VCaP (cell line): ENCODE measurements at regions not wholly inside any gene's neighbourhood (a gene's known extent, or its start where the extent isn't known, plus 50 kb on each side); places are given as distances from the start of the nearest gene placed in this dataset.

Source experiments
- H3K27ac ChIP-seq: fragments of 450-650 bp; 2 replicates; pipeline ENCODE4 v1.5.1; 2017
- TF ChIP-seq, protein P1 (sequence below): fragments of 450-650 bp; conservative IDR thresholded peaks from 2 replicates; pipeline ENCODE4 v1.5.1; 2017; ENCODE audit warnings: mild to moderate bottlenecking, moderate library complexity

DNA sequence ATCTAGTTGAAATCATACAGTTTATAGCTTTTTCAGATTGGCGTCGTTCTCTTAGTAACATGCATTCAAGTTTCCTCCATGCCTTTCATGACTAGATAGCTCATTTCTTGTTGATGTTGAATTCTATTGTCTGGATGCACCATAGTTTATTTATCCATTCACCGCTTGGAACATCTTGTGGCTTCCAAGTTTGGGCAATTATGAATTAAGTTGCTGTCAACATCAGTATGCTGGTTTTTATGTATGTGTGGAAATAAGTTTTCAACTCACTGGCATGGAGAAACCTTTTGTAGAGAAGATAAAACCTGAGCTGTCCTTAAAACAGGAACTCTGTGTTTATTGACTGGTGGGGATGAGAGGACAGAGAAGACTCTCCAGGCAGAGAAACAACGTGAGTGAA, 248.0 kb downstream of the CDC5L start:
- H3K27ac ChIP-seq: no peak overlapping the region

DNA sequence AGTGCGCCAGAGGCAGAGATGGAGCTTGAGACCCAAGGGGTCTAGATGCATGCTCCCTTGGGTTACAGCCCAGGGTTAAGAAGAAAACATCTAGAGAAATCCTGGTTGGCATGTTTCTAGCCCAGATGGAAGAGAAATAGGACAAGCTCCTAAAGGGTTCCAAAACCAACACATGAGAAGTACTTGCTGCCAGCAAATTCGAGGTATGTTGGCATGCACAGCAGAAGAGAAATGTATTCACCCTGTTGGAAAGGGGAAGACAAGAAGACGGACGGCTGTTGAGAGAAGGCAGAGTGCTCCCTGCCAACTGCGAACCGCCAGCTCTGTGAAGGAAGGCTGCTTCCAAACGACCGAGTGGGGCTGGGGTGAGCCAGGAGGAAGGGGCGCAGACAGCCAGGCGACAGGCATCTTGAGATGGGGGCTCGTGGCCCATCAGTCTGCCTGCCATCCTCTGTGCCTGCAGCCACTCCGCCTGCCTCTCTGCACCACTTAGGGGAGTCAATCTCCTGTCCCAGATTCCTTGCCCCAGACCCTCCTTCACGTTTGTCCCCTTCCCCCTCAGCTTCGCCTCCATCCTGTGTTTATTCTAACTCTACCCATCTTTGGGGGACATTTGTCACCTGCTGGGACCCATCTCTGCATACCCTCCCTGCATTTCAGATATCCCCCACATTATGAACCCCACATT, 249.2 kb downstream of the CDC5L start:
- no peak overlapping the region for H3K27ac ChIP-seq
- TF ChIP-seq, protein P1, sequence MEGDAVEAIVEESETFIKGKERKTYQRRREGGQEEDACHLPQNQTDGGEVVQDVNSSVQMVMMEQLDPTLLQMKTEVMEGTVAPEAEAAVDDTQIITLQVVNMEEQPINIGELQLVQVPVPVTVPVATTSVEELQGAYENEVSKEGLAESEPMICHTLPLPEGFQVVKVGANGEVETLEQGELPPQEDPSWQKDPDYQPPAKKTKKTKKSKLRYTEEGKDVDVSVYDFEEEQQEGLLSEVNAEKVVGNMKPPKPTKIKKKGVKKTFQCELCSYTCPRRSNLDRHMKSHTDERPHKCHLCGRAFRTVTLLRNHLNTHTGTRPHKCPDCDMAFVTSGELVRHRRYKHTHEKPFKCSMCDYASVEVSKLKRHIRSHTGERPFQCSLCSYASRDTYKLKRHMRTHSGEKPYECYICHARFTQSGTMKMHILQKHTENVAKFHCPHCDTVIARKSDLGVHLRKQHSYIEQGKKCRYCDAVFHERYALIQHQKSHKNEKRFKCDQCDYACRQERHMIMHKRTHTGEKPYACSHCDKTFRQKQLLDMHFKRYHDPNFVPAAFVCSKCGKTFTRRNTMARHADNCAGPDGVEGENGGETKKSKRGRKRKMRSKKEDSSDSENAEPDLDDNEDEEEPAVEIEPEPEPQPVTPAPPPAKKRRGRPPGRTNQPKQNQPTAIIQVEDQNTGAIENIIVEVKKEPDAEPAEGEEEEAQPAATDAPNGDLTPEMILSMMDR: no peak

More for the DNA sequence above, 248.0 kb downstream of the CDC5L start:
- TF ChIP-seq, protein P1: no peak

DNA sequence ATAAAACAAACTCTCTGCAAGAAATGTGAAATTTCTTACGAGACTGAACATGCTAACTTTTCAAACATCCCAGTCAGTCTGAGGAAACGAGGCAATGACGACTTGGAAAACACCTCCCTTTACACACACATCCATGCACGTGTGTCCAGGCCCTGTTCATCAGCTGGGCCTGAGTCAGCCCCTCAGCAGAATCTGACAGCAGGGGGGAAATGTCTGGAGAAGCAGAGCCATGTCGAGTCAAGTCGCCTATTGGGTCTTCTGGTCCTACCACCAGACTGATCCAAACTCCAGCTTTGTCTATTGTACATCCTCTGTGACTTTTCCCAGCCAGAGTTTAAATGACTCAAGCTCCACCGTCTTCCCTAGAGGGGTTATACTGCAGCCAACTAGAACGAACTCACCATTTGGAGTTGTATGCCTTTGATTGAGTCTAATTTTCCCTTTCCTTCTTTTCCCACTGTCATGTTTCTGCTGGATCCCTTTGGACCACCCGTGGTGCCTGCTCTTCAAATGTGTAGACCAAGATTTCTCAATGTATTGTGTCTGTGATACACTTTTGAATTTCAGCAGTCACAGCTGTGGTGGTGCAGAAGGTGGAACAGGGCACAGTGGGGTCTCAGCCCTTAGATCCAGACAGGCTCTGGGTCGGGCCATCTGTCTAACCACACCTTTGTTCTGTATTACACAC, 254.0 kb downstream of the CDC5L start:
- TF ChIP-seq, protein P1: no peak
- peak overlapping the region; percentile 68; the same call in 1 of the 2 replicates for H3K27ac ChIP-seq

DNA sequence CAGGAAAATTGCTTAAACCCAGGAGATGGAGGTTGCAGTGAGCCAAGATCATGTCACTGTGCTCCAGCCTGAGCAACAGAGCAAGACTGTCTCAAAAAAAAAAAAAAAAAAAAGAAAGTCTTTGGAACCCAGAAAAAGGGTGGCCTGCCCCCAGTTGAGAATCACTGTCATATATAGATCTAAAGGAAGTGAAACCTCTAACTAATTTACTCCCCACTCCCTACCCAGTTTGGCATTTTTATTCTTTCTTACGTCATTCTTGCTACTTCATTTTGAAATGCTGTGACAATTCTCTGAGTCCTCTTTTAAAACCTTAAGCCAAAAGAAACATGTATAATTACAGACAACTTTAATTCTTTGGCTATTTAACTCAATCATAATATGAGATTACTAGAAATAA, 254.8 kb downstream of the CDC5L start:
- TF ChIP-seq, protein P1: no peak
- no peak overlapping the region for H3K27ac ChIP-seq

DNA sequence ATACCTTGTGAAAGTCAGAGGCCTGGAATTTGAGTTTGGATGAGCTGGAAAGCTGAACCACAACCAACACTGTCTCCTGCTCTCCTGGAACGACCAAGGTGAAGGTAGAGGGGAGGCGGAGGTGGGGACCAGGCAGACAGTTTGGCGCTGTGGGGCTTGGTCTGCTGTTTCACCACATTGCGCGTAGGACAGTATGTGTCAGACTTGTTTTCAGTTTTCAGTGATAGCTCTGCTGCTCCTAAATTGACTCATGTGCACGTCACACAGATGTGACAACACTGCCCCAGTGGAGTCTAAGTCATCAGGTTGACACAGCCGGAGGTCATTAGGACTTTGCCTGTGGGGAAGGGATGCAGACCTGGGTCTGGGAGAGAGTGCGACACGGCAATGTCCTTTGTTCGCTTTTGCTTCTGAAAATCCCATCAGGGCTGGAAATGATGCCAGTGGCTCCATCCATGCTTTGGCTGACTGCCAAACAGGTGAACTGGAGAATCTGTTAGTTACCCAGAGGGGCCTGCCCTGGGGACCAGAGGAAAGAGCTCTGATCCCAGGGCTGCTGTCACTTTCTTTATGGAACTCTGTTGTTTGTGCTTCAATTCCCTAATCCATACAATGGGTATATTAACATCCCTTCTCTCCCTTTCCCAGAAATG, 255.5 kb downstream of the CDC5L start:
- TF ChIP-seq, protein P1: no peak
- H3K27ac ChIP-seq: no peak overlapping the region

DNA sequence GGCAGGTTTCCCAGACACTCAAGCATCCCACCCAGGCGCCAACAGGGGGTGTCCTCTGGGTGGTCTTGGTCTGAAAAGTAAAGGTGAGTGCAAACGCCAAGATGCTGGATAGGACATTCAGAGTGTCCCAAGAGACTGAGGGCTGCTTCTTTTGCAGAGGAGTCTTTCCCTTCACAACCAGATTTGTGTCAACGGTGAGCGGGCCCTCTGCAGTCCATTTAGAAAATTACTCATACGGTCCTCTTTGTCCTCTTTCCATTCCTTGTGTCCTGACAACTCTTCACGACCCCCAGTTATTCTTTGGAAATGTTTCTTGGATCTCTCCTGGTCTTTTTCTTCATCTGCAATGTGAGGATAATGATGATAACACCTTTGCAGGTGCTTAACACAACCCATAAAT, 257.8 kb downstream of the CDC5L start:
- H3K27ac ChIP-seq: no peak overlapping the region
- TF ChIP-seq, protein P1: peak; percentile 30

DNA sequence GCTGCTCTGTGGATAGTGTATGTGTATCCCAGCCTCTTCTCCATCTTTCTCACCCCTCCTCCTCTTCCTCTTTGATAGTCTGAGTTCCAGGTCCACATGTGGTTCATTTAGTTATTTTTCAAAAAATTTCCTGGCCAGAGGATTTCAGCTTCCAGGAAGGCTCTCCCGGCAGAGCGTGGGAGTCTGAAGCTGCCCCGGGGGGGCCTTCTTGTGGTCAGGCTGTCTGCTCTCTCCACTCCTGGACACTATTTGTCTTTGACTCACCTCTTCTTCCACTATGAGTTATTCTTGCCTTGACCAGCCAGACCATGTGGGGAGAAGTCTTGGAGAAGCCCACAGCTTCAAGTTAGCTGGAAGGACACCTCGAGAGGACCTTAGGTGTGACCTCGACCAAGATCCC, 258.8 kb downstream of the CDC5L start:
- no peak overlapping the region for H3K27ac ChIP-seq
- TF ChIP-seq, protein P1: no peak
